HG03025 (cell line): ENCODE measurements at regions not wholly inside any gene's neighbourhood (a gene's known extent, or its start where the extent isn't known, plus 50 kb on each side); places are given as distances from the start of the nearest gene placed in this dataset.

Source experiments
- ATAC-seq: cut with Tn5 transposase; IDR thresholded peaks from one replicate; pipeline ENCODE4 v1.9.1; 2021; ENCODE audit warnings: mild to moderate bottlenecking, moderate library complexity; ENCODE audit not compliant: unreplicated experiment, low FRiP score

DNA sequence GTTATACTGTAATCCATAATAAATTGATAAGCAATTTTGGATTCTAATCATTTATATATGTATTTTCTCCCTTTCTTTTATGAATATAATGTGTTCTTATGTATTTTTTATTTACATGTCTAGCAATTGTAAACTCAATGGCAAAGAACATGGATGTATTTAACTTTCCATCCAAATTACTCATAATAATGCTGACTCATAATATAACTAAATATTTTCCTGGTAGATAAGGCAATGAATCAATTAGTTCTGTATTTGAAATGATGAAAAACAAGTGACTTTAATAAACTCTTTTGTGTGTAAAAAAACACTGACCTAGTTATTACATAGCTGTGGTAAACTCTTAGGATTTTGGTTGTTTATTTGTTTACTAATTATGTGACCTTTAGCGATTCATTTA lies 211.2 kb downstream of the DTHD1 start:
- ATAC-seq: no peak

DNA sequence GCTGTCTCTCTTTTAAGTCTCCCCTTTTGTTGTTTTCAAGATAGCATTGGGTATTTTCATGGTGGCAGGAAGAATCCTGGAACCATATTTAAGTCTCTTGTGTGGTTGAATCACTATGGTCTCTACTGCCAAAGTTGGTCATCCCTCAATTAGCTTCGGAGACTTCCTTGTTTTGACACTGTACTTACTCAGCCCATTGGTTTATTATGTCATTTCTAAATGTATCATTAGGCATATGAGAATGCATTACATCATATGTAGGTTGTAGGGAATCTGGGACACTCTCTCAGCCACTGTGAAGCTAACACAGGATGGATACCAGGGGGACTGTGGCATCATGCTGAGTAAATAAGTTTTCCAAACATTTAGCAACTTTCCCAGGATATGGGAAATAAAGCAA lies 211.8 kb downstream of the DTHD1 start:
- no peak for ATAC-seq

DNA sequence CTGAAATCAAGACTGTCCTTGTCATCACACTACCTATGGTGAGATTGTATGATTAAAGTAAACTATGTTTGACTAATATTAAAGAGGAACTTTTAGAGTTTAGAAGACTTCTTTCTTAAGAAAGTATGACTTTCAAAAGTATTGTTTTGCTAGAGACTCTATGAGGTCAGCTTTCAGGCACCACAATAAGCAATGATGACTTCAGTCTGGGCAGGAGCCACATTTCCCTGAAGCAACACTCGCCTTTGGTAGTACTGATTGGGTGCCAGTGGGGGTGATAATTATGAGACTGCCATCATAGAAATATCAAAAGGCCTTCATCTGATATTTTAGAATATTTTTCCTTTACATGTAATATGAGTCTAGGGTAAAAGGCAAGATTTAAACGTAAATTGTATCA lies 212.6 kb downstream of the DTHD1 start:
- no peak for ATAC-seq

DNA sequence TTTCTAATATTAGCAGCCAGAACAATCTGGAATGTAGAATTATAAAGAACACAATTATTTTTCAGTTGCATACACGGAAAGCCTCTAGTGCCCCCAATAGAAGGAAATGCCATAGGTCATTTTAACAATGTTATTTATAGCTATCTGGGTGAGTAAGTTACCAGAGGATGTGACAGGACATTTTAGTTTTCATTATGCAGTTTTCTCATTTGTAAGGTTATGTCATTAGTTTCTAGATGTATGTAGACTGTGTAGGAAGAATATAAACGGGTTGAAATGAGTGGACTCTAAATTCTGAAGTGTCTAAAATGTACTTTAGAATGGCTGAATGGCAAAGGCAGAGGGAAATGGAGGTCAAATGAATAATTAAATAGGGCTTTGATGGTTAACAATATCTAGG lies 213.3 kb downstream of the DTHD1 start:
- ATAC-seq: no peak

DNA sequence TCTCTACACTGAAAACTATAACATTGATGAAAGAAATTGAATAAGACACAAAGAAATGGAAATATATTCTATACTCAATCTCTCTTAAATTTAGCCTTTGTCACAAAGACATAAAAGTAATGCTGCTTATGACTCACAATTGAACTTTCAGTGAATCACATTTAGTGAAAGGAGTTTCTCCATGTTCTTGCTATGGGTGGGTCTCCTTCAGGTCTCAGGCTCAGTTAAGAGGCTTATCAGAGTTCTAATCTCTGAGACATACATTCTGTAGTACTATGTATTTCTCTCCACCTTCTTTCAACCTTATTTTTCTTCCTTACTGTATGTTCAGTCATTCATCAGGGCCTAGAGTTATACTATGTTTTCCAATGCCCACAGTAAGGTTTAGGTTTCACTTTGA lies 220.9 kb downstream of the DTHD1 start:
- no peak for ATAC-seq

DNA sequence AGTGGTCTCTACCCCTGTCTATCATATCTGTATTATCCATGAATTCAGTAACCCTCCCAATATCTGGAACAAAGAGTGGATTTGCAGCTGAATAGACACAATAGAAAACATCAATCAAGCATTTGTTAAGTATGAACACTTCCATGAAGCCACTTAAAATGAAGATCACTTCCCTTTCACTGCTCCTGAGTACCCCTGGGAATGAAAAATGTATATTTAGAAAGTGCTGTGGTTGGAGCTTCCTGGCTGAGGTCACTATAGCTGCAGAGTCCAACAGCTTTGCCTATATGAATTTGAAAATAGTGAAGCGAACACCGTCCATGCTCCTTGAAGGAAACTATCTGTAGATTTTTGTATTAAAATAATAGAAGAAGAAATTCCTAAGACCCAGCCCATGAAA lies 227.0 kb downstream of the DTHD1 start:
- no peak for ATAC-seq

DNA sequence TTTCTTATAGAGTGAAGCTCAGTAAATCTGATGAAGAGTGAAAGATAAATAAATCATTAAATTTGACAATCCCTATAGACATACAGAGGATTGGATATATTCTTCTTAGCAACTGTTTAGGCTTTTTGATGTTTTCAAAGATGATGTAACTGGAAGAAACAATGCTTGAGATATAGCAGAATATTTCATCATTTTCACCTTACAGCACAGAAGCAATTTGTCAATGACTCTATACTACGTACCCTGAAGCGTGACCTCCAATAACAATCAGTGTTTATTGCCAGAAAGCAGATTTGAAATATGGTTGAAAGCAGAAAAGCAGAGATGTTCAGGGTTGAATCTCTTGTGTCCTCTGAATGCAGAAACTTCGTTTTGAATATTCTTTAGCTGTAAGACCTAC lies 228.4 kb downstream of the DTHD1 start:
- no peak for ATAC-seq

DNA sequence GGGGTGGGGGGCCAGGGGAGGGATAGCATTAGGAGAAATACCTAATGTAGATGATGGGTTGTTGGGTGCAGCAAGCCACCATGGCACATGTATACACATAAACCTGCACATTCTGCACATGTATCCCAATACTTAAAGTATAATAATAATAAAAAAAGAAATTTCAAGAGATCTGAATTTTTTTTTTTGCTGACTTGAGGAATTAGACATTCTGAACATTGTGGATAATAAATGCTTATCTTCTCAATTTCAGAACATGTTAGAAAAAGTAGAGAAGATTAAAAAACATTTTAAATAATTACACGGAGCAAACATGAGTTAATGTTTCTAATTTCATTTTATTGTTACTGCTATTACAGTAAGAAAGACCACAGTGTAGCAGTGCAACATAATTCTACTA lies 230.4 kb downstream of the DTHD1 start:
- no peak for ATAC-seq

DNA sequence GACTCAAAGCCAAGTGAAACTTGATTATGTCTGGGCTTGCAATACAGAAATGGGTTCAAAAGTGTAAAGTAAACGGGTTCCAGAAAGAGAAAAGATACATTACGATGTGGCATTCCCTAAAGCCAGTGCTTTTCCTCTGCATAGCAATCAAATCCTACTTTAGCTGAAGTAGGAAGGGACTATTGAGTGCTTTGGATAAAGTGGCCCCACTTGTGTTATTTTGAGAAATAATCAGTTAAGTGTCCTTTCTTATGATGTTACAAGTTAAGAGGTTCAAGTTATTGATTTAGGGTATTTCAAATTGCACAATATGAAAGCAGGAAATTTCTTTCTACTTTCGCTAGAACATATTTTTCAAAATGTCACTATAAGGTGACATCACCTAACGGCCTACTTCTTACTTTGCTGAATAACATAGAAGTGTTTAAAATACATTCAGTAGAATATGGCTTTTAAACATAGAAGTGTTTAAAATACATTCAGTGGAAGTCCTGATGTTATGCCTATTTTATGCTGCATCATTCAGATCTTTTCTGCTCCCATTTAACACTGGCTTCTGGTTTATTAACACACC lies 235.2 kb downstream of the DTHD1 start:
- no peak for ATAC-seq

DNA sequence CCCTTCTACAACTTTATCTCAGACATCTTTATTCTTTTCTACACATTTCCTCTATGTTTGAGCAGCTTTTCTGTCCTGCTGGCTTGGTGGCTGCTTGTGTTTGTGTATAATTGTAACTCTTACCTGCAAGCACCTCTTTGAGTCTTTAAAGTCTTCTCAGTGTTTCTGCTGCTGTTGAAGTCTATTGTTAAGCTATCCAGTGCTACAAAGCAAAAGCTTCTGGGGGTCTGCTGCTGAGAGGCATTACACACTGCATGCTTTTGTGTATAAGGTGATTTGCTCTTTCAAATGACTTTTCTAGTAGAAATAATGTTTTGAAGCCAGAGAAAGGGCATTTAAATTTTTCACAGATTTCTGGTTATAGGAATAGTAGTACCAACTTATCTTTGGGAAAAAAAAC lies 241.8 kb downstream of the DTHD1 start:
- no peak for ATAC-seq

DNA sequence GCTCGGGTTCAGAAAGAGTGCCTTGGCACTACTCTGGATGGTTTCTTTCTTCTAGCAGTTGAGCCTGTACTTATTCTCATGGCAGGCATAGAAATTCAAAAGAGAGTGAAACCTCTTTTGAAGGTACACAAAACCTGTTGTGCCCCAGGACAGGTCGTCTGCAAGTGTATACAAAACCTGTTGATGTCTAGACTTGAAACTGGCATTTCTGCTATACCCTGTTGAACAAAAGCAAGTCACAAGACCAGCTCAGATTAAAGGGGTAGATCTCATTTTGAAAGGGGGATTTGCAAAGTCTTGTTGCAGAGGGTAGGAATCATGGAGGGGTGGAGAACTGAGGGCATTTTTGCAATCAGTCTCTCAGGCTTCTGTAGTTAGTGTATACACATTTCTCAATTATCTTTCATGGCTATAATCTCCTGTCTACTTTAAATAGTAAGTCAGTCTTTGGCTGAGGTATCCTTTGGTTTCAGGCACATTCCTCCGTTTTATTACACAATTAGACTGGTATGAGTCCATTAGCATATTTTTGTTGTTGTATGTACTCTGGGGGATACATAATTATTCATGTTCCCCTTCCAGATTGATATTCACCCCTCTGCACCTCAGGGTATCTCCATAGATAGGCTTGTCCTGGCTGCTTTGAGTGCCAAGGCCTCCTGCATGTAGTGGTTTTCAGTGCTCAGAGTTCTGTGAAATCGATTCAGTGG lies 251.4 kb downstream of the DTHD1 start:
- no peak for ATAC-seq

DNA sequence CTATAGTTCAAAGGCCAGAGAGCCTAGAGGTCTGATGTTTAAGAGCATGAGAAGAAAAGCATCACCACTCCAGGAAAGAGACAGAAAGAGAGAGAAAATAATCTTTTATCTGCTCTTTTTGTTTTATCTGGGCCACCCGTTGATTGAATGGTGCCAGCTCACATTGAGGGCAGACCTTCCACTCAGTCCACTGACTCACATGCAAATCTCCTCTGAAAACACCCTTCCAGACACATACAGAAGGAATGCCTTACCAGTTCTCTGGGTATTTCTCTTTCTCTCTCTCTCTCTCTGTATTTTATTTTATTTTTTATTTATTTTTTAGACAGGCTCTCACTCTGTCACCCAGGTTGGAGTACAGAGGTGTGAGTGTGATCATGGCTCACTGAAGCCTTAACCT lies 252.5 kb downstream of the DTHD1 start:
- no peak for ATAC-seq

DNA sequence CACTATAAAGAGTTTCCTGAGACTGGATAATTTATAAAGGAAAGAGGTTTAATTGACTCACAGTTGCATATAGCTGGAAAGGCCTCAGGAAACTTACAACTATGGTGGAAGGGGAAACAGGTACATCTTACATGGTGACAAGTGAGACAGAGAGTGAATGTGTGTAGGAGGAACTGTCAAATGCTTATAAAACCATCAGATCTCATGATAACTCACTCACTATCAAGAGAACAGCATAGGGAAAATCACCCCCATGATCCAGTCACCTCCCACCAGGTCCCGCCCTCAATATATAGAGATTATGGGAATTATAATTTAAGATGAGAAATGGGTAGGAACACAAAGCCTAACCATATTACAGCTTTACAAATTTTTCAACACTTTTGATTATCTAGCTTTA lies 266.0 kb downstream of the DTHD1 start:
- no peak for ATAC-seq

DNA sequence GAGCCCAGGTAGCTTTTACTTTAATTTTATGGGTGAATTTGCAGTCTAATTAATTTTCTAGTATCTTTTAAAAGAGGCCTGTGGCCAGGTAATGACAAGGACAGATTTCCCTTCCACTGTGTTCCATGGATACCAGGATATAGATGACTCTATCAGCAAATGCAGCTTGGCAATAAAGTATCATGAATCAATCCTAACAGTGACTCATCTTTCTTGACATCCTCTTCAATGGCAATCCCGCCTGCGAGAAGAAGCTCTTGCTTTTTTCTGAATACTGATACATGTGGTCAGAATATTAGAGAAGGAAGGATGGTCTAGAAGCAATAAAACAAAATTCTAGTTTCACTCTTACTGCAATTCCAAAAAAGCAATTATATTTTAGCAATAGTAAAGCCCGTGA lies 267.8 kb downstream of the DTHD1 start:
- no peak for ATAC-seq

DNA sequence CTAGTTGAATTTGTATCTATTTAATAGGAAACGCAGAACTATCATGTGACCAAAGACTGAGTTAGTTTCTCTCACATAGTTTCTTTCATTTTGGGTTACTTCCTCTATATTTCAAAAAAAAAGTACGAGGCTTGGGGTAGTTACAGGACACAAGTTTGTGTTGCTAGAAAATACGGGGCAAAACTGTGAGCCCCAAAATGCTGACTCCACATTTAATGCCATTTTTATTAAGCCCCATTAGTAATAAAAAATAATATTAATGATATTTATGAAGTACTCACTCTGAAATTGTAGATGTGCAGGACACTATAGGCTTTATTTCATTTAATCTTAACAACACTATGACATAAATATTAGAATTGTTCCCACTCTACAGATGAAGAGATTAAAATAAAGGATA lies 268.6 kb downstream of the DTHD1 start:
- no peak for ATAC-seq

DNA sequence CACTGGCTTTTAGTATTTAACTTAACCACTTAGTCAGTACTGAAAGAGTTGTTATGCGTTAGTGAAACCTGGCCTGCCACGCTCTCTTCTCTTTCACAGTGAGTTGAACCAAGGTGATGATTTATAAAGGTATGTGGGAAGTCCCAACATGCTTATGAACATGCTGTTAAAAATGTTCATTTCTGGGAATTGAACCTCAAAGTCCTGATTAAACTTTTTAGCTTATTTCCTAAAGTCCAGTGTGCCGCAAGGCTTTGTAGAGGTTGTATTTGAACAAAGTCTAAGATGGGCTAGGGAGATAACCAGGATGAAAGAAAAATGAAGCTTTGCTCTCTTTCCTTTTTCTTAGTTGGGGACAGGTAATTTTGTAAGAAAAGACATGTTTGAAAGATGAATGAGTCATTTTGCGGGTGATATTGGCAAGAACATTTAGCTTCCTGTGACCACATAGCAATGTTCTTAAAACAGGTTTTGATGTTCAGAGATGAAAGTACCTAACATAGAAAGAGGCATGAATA lies 270.3 kb downstream of the DTHD1 start:
- peak; percentile 78 for ATAC-seq

DNA sequence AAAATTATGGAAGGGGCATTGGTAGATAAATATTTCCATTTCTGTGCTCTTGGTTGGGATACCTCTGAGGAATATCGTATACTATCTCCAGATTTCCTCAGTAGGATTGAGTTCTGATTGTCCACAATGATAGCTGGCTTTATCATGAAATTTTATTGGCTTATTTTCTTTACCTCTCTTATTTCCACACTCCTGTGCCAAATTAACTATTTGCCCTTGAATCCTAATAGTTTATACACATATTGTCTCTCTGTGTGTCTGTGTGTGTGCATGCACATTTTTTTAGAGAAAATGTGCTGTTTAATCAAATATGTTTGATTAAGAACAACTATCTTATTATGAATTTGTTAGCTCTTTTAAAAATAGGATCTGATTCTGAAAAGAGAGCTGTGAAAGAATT lies 271.6 kb downstream of the DTHD1 start:
- no peak for ATAC-seq

DNA sequence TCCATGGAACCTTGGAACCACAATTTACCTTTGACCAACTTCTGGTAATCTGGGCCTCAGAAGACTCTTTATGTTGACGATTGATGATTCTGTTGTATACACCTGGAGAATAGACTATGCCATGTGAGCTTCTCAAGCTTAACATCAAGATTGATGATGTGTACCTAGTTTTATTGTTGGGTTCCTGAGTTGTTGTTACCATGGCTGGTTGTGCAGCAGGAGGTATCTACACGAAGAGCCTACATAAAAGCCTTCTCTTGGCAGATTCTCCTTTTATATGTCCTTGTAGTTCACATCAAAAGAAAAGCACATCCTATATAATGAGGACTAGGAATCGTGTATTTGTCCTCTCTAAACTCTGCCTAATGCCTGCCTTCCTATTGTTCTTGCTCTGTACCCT lies 272.0 kb downstream of the DTHD1 start:
- no peak for ATAC-seq

DNA sequence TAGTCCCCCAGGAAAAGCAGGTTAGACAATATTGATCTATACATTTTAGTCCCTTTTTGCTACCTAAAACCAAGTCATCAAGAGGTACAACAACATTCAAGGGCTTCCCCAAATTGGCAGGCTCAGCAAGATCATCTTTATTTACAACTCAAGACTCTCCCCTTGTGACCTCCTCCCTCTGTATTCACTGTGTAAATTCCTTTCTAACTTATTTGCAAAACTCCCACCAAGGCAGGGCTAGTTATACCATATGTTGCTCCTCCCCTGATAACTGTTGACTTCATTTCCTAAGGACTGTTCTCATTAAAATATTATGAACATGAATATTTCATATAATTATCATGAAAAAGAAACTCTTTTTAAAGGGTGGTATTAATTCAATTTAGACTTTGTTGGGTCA lies 275.6 kb downstream of the DTHD1 start:
- ATAC-seq: no peak

DNA sequence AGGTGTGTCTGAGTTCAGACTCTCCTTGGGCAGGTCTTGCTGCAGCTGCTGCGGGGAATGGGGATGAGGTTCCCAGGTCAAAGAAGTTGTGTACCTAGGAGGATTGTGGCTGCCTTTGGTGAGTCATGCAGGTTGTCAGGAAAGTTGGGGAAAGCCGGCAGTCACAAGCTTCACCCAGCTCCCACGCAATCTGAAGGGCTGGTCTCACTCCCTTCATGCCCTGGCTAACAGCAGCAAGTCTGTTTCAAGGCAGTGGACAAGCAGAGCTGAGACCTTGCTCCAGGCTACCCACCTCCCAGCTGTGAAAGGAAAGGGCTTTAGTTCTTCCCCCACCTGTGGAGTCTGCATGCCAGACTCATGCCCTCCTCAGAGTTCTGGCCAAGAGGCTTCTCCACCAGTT lies 287.2 kb downstream of the DTHD1 start:
- ATAC-seq: no peak

DNA sequence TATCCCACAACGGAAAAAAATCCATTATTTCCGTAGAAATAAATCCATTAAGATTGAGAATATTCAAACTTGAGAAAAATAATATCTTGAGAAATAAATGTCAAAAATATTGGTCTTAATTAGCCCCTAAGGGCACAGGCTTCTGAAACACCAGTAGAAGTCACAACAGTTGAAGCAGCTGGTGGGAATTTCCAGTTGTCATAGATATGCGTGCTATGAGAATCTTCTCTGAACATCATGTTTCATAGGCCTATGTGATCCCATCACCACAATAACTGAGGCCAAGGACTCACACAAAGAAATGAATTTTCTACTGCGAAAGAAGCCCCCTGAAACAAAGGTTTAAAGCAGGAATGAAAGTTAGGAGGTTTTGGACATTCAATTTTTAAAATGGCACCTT lies 292.0 kb downstream of the DTHD1 start:
- no peak for ATAC-seq

DNA sequence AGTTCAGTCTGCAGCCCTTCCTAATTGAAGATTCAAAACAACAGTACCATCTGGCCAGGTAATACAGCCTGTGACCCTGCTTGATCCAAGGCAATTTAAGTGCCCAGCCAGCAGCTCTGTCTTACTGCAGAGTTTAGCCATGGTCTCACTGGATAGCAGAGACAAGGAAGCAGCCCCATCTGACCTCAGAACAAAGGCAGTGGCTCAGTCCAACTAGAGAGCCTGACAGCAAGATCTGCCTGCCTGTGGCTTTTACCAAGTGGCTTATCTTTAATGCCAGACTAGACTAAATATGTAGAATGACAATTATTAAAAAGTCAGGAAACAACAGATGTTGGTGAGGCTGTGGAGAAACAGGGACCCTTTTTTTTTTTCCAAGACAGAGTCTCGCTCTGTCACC lies 293.4 kb downstream of the DTHD1 start:
- no peak for ATAC-seq

DNA sequence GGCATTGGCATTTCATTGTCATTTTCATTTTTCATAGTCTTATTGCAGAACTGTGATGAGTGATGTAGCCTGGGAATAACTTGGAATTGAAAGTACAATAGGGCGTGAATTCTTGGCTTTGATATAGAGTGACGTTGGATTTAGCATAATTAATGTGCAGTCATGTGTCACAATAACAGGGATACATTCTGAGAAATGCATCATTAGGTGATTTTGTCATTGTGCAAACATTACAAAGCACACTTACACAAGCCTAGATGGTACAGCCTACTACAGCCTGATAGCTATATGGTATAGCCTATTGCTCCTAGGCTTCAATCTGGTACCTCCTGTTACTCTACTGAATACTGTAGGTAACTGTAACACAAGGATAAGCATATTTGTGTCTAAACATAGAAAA lies 300.8 kb downstream of the DTHD1 start:
- no peak for ATAC-seq
